Neural cell (in vitro differentiated cells): ENCODE measurements at regions not wholly inside any gene's neighbourhood (a gene's known extent, or its start where the extent isn't known, plus 50 kb on each side); places are given as distances from the start of the nearest gene placed in this dataset.
"Not testable (repeated sequence)": the region's sequence is repeated elsewhere in the genome, so short reads cannot be mapped to it uniquely, and the experiment has no call there.

Source experiments
- H2AFZ ChIP-seq: fragments of 200-600, 300-800 bp; sonication (generic), shearing (Covaris generic); 2 replicates; pipeline ENCODE4 v1.6.0; 2014; ENCODE audit warnings: low read depth, mild to moderate bottlenecking, antibody characterized with exemption, low read length, moderate library complexity
- H3F3A ChIP-seq: fragments of 200-600 bp; shearing (Covaris generic); 2 replicates; pipeline ENCODE4 v1.6.1; 2016; ENCODE audit warnings: mild to moderate bottlenecking, moderate library complexity, mixed read lengths, antibody characterized with exemption, low read length; ENCODE audit not compliant: insufficient read depth, poor library complexity, severe bottlenecking
- H3K27ac ChIP-seq: fragments of 200-600, 300-800 bp; sonication (generic), shearing (Covaris generic); 2 replicates; pipeline ENCODE4 v1.5.1; 2014; ENCODE audit warnings: mild to moderate bottlenecking, low read length, moderate library complexity
- H3K27me3 ChIP-seq: fragments of 300-800, 200-600 bp; sonication (generic), shearing (Covaris generic); 2 replicates; pipeline ENCODE4 v1.6.0; 2014; ENCODE audit warnings: mild to moderate bottlenecking, low read depth, low read length, moderate library complexity; ENCODE audit not compliant: insufficient read depth
- H3K36me3 ChIP-seq: fragments of 300-800, 200-600 bp; sonication (generic), shearing (Covaris generic); 2 replicates; pipeline ENCODE4 v1.5.1; 2014; ENCODE audit warnings: mild to moderate bottlenecking, antibody characterized with exemption, low read length, moderate library complexity; ENCODE audit not compliant: insufficient read depth
- H3K4me2 ChIP-seq: fragments of 300-800, 200-600 bp; sonication (generic), shearing (Covaris generic); 2 replicates; pipeline ENCODE4 v1.6.0; 2014; ENCODE audit warnings: mild to moderate bottlenecking, low read length
- H3K4me3 ChIP-seq: fragments of 300-800, 200-600 bp; sonication (generic), shearing (Covaris generic); 2 replicates; pipeline ENCODE4 v1.5.1; 2014; ENCODE audit warnings: mild to moderate bottlenecking, low read length, moderate library complexity
- H3K79me2 ChIP-seq: fragments of 200-600 bp; shearing (Covaris generic); replicated peaks from 2 replicates; pipeline ENCODE4 v1.6.0; 2014; ENCODE audit warnings: mild to moderate bottlenecking, low read length, moderate library complexity; ENCODE audit not compliant: insufficient read depth
- H3K9ac ChIP-seq: fragments of 300-800, 200-600 bp; sonication (generic), shearing (Covaris generic); 2 replicates; pipeline ENCODE4 v1.6.1; 2016; ENCODE audit warnings: mild to moderate bottlenecking, low read length, mixed read lengths
- H3K9me2 ChIP-seq: fragments of 200-600 bp; shearing (Covaris generic); 2 replicates; pipeline ENCODE4 v1.6.1; 2016; ENCODE audit warnings: mild to moderate bottlenecking, low read length, mixed read lengths; ENCODE audit not compliant: insufficient read depth
- H3K9me3 ChIP-seq: fragments of 200-600, 300-800 bp; sonication (generic), shearing (Covaris generic); 2 replicates; pipeline ENCODE4 v1.6.1; 2016; ENCODE audit warnings: mild to moderate bottlenecking, mixed run types, low read length, moderate library complexity, mixed read lengths
- H4K20me1 ChIP-seq: fragments of 200-600 bp; shearing (Covaris generic); 2 replicates; pipeline ENCODE4 v1.6.1; 2016; ENCODE audit warnings: mild to moderate bottlenecking, mixed run types; ENCODE audit not compliant: insufficient read depth
- CTCF ChIP-seq: fragments of 450-650 bp; IDR thresholded peaks from 2 replicates; pipeline ENCODE4 v1.5.1; 2014; ENCODE audit warnings: antibody characterized with exemption, mild to moderate bottlenecking, moderate library complexity; ENCODE audit not compliant: poor library complexity, severe bottlenecking
- EP300 ChIP-seq: fragments of 450-650 bp; conservative IDR thresholded peaks from 2 replicates; pipeline ENCODE4 v1.6.1; 2014; ENCODE audit warnings: antibody characterized with exemption, mild to moderate bottlenecking, moderate library complexity; ENCODE audit not compliant: poor library complexity, severe bottlenecking
- EZH2 ChIP-seq: fragments of 200-600, 300-800 bp; shearing (Covaris generic), sonication (generic); IDR thresholded peaks from 2 replicates; pipeline ENCODE4 v1.6.1; 2014; ENCODE audit warnings: antibody characterized with exemption, low read length, borderline replicate concordance, mild to moderate bottlenecking; ENCODE audit not compliant: insufficient read depth, poor library complexity, severe bottlenecking
- MXI1 ChIP-seq: fragments of 450-650 bp; conservative IDR thresholded peaks from 2 replicates; pipeline ENCODE4 v1.6.1; 2014; ENCODE audit warnings: antibody characterized with exemption, mild to moderate bottlenecking; ENCODE audit not compliant: poor library complexity, severe bottlenecking
- POLR2AphosphoS5 ChIP-seq: IDR thresholded peaks from 2 replicates; pipeline ENCODE4 v1.6.1; 2012
- RAD21 ChIP-seq: fragments of 450-650 bp; conservative IDR thresholded peaks from 2 replicates; pipeline ENCODE4 v1.6.1; 2014; ENCODE audit warnings: antibody characterized with exemption, mild to moderate bottlenecking, moderate library complexity
- REST ChIP-seq: IDR thresholded peaks from 2 replicates; pipeline ENCODE4 v1.6.1; 2012; ENCODE audit warnings: borderline replicate concordance
- SMC3 ChIP-seq: fragments of 450-650 bp; conservative IDR thresholded peaks from 2 replicates; pipeline ENCODE4 v1.6.1; 2014; ENCODE audit warnings: antibody characterized with exemption, mild to moderate bottlenecking, moderate library complexity; ENCODE audit not compliant: poor library complexity
- TAF1 ChIP-seq: IDR thresholded peaks from 2 replicates; pipeline ENCODE4 v1.6.1; 2012; ENCODE audit warnings: low read depth
- small RNA-seq, 3 experiments: library from RNA; depleted of rRNA; stranded (forward); fragments of <200 nt; gene quantifications; one replicate each; pipeline ENCODE3, GENCODE V24; 2012

- Histone ChIP-seq H3K4me3 (no peak overlapping the region), H3F3A (no peaks in the 10 kb centered on the region), H3K36me3 (no peaks in the 10 kb centered on the region), H3K9me2 (no peaks in the 10 kb centered on the region), H3K79me2 (no peaks in the 10 kb centered on the region), H2AFZ (no peak overlapping the region), H3K27me3 (no peaks in the 10 kb centered on the region), H4K20me1 (no peaks in the 10 kb centered on the region), H3K27ac (no peak overlapping the region), H3K4me2 (no peak overlapping the region), H3K9ac (no peak overlapping the region), H3K9me3 (no peaks in the 10 kb centered on the region)
- TF ChIP-seq CTCF: no peak
- no peak for TF ChIP-seq EZH2
- TF ChIP-seq MXI1: no peak
- no peak for TF ChIP-seq SMC3
- TF ChIP-seq POLR2AphosphoS5: no peak
- TF ChIP-seq RAD21: no peak
- no peak for TF ChIP-seq TAF1
- TF ChIP-seq EP300: no peak
- TF ChIP-seq REST: no peak
These were observed 50.7 kb upstream of the NIPA1 start for GRCh38 chr15:22735781-22736180.

- not testable (repeated sequence) for H3K27me3 ChIP-seq, H3K27ac ChIP-seq, H3K4me3 ChIP-seq, H3K79me2 ChIP-seq, H3K9ac ChIP-seq, H2AFZ ChIP-seq, H3K4me2 ChIP-seq, H3F3A ChIP-seq, H3K36me3 ChIP-seq, H4K20me1 ChIP-seq, H3K9me3 ChIP-seq, H3K9me2 ChIP-seq
These were observed 50.2 kb upstream of the NIPA1 start for GRCh38 chr15:22736200-22736599.

Small RNA genes in the stretch of these regions (small RNA-seq; reads per million reads assigned to genes)
- gene AC138649.4 (0 reads per million in 3 experiments), gene RN7SL495P (0 reads per million in 3 experiments)
